ENCODE measurements at regions not wholly inside any gene's neighbourhood (a gene's known extent, or its start where the extent isn't known, plus 50 kb on each side); places are given as distances from the start of the nearest gene placed in this dataset.

DNA sequence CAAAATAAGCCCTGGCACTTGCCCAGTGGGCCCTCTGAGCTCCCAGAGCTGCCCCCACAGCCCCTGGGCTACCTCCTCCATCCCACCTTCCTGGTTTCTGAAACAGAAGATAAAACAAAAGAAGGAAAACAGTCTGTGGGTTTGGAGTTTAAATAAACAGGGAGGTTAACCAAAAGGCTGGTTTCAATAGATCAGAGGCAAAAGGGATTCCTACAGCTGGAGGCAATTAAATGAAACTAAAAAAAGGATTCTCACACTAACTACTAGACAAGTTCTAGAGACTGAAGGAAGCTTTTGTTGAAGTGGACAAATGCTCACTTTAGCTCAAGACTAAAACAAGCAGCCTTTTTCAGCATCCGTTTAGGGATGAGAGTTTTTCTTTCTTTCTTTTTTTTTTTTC, 569.8 kb downstream of the FGF9 start:
- TF ChIP-seq CTCF (IDR thresholded peaks at IDR 0.05) (no peak), SIN3A (IDR thresholded peaks at IDR 0.05; ENCODE audit: borderline replicate concordance, insufficient read depth, low read depth, low read length) (no peak), POLR2AphosphoS5 (IDR thresholded peaks at IDR 0.05; ENCODE audit: low read depth, low read length) (no peak), TCF7L2 (IDR thresholded peaks at IDR 0.05; ENCODE audit: low read depth, low read length) (no peak)
- TF ChIP-seq, protein P1, sequence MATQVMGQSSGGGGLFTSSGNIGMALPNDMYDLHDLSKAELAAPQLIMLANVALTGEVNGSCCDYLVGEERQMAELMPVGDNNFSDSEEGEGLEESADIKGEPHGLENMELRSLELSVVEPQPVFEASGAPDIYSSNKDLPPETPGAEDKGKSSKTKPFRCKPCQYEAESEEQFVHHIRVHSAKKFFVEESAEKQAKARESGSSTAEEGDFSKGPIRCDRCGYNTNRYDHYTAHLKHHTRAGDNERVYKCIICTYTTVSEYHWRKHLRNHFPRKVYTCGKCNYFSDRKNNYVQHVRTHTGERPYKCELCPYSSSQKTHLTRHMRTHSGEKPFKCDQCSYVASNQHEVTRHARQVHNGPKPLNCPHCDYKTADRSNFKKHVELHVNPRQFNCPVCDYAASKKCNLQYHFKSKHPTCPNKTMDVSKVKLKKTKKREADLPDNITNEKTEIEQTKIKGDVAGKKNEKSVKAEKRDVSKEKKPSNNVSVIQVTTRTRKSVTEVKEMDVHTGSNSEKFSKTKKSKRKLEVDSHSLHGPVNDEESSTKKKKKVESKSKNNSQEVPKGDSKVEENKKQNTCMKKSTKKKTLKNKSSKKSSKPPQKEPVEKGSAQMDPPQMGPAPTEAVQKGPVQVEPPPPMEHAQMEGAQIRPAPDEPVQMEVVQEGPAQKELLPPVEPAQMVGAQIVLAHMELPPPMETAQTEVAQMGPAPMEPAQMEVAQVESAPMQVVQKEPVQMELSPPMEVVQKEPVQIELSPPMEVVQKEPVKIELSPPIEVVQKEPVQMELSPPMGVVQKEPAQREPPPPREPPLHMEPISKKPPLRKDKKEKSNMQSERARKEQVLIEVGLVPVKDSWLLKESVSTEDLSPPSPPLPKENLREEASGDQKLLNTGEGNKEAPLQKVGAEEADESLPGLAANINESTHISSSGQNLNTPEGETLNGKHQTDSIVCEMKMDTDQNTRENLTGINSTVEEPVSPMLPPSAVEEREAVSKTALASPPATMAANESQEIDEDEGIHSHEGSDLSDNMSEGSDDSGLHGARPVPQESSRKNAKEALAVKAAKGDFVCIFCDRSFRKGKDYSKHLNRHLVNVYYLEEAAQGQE (IDR thresholded peaks at IDR 0.05; ENCODE audit: insufficient read depth in 1 of 2, low read depth in 2 of 2, low read length in 1 of 2) = no peak
